HCT116 (cell line): ENCODE measurements at regions not wholly inside any gene's neighbourhood (a gene's known extent, or its start where the extent isn't known, plus 50 kb on each side); places are given as distances from the start of the nearest gene placed in this dataset.

Experiments
- ATAC-seq: fragments of 200-7000 bp; cut with Tn5 transposase; 2 replicates; pipeline ENCODE4 v1.9.1; 2020; ENCODE audit warnings: mild to moderate bottlenecking, moderate library complexity
- BruUV-seq: library from RNA; stranded (reverse); fragments of 400-500 nt; replicated peaks from 2 replicates; lab custom pipeline; 2021; lab: Mats Ljungman, UMichigan
- CTCF ChIA-PET: fragments of 300-600 bp; sonication (Branson Sonifier 250); formaldehyde crosslinking; loops from one replicate; lab custom pipeline; 2021; ENCODE audit warnings: antibody characterized with exemption; lab: Charles Lee
- POLR2A ChIA-PET: fragments of 300-600, 350-600 bp; sonication (Branson Sonifier 250); formaldehyde crosslinking; loops from one replicate; lab custom pipeline; 2021; ENCODE audit warnings: antibody characterized with exemption; lab: Charles Lee
- RAD21 ChIA-PET, 2 experiments: fragments of 300-600 bp; sonication (Branson Sonifier 250); formaldehyde crosslinking; loops; one replicate each; lab custom pipeline; 2023; ENCODE audit warnings: low total read pairs in 2 of 2; ENCODE audit not compliant: uncharacterized antibody in 2 of 2, unreplicated experiment in 2 of 2, low non-redundant PET in 1 of 2; lab: Charles Lee
- DNase-seq: peaks from one replicate; pipeline ENCODE4 v3.0.0-alpha.2; 2010; ENCODE audit warnings: low read depth, low spot score
- H2AFZ ChIP-seq: fragments of 200-600 bp; shearing (Covaris generic), sonication (generic); 2 replicates; pipeline ENCODE4 v1.6.1; 2017; ENCODE audit warnings: low read depth, mixed run types, mixed read lengths, antibody characterized with exemption, low read length; ENCODE audit not compliant: poor library complexity, severe bottlenecking
- H3K27ac ChIP-seq: 2 replicates; pipeline ENCODE4 v1.5.1; 2012; ENCODE audit warnings: low read depth, low read length
- H3K27me3 ChIP-seq: fragments of 200-600 bp; sonication (generic); 2 replicates; pipeline ENCODE4 v1.6.1; 2016; ENCODE audit warnings: mixed run types, low read length, mixed read lengths; ENCODE audit not compliant: insufficient read depth
- H3K36me3 ChIP-seq, 2 experiments: fragments of 200-500 bp in 1 of 2; fragments of 200-600 bp in 1 of 2; sonication (Bioruptor generic) in 1 of 2; sonication (generic) in 1 of 2; 2 replicates each; pipeline versions ENCODE4 v1.5.1 to v1.6.1; 2014 to 2016; ENCODE audit warnings: low read length in 2 of 2, inconsistent platforms in 1 of 2, mixed read lengths in 1 of 2, mixed run types in 1 of 2; ENCODE audit not compliant: insufficient read depth in 2 of 2, control insufficient read depth in 1 of 2
- H3K4me1 ChIP-seq, 2 experiments: fragments of 200-600 bp in 1 of 2; sonication (generic) in 1 of 2; 2 replicates each; pipeline versions ENCODE4 v1.5.1 to v1.6.1; 2012 to 2017; ENCODE audit warnings: low read length in 2 of 2, inconsistent platforms in 1 of 2, mild to moderate bottlenecking in 1 of 2, mixed read lengths in 1 of 2, mixed run types in 1 of 2, moderate library complexity in 1 of 2; ENCODE audit not compliant: insufficient read depth in 2 of 2, control insufficient read depth in 1 of 2
- H3K4me2 ChIP-seq: fragments of 200-600 bp; sonication (generic); 2 replicates; pipeline ENCODE4 v1.6.1; 2017; ENCODE audit warnings: mixed run types, low read length, mixed read lengths
- H3K4me3 ChIP-seq, 2 experiments: fragments of 200-600 bp in 1 of 2; sonication (generic) in 1 of 2; replicated peaks in 1 of 2; 2 replicates each; pipeline ENCODE4 v1.5.1; 2011 to 2016; ENCODE audit warnings: low read length in 2 of 2, control low read depth in 1 of 2, low read depth in 1 of 2, mild to moderate bottlenecking in 1 of 2, mixed read lengths in 1 of 2, mixed run types in 1 of 2
- H3K79me2 ChIP-seq: fragments of 200-600 bp; sonication (generic); 2 replicates; pipeline ENCODE4 v1.6.1; 2017; ENCODE audit warnings: mild to moderate bottlenecking, mixed run types, low read length, moderate library complexity, mixed read lengths; ENCODE audit not compliant: insufficient read depth
- H3K9ac ChIP-seq: fragments of 200-600 bp; sonication (generic); 2 replicates; pipeline ENCODE4 v1.6.1; 2016; ENCODE audit warnings: low read length, mixed read lengths
- H3K9me2 ChIP-seq: fragments of 200-600 bp; sonication (generic), shearing (Covaris generic); 2 replicates; pipeline ENCODE4 v1.6.1; 2017; ENCODE audit warnings: mixed run types, mild to moderate bottlenecking, moderate library complexity; ENCODE audit not compliant: insufficient read depth
- H3K9me3 ChIP-seq, 2 experiments: fragments of 200-500 bp in 1 of 2; fragments of 200-600 bp in 1 of 2; sonication (Bioruptor generic) in 1 of 2; sonication (generic) in 1 of 2; 2 replicates each; pipeline ENCODE4 v1.6.1; 2014 to 2017; ENCODE audit warnings: low read length in 2 of 2, mixed read lengths in 2 of 2, inconsistent platforms in 1 of 2, low read depth in 1 of 2, mild to moderate bottlenecking in 1 of 2, mixed run types in 1 of 2, moderate library complexity in 1 of 2; ENCODE audit not compliant: control insufficient read depth in 1 of 2, insufficient read depth in 1 of 2
- H4K20me1 ChIP-seq: fragments of 200-600 bp; sonication (generic), shearing (Covaris generic); 2 replicates; pipeline ENCODE4 v1.6.1; 2017; ENCODE audit warnings: mixed run types, mild to moderate bottlenecking, moderate library complexity; ENCODE audit not compliant: insufficient read depth
- CEBPB ChIP-seq: IDR thresholded peaks from 2 replicates; pipeline ENCODE4 v1.6.1; 2012; ENCODE audit warnings: low read depth
- CTCF ChIP-seq, 3 experiments: fragments of 200-600 bp in 1 of 3; sonication (generic) in 1 of 3; IDR thresholded peaks in 2 of 3; conservative IDR thresholded peaks in 1 of 3; 2 replicates each; pipeline ENCODE4 v1.5.1; 2012 to 2017; ENCODE audit warnings: low read depth in 2 of 3, low read length in 2 of 3, antibody characterized with exemption in 1 of 3, borderline replicate concordance in 1 of 3, control low read depth in 1 of 3, mild to moderate bottlenecking in 1 of 3, mixed read lengths in 1 of 3, mixed run types in 1 of 3, moderate library complexity in 1 of 3; ENCODE audit not compliant: insufficient read depth in 1 of 3
- EZH2 ChIP-seq: fragments of 200-600 bp; sonication (generic); IDR thresholded peaks from 2 replicates; pipeline ENCODE4 v1.6.1; 2017; ENCODE audit warnings: antibody characterized with exemption, mixed run types
- EZH2phosphoT487 ChIP-seq: fragments of 200-600 bp; IDR thresholded peaks from 2 replicates; pipeline ENCODE4 v1.6.1; 2018; ENCODE audit warnings: antibody characterized with exemption, borderline replicate concordance
- MAX ChIP-seq: IDR thresholded peaks from 2 replicates; pipeline ENCODE4 v1.6.1; 2012
- POLR2AphosphoS5 ChIP-seq: IDR thresholded peaks from 2 replicates; pipeline ENCODE4 v1.6.1; 2011; ENCODE audit warnings: mild to moderate bottlenecking, low read depth, low read length, moderate library complexity
- RAD21 ChIP-seq: IDR thresholded peaks from 2 replicates; pipeline ENCODE4 v1.6.1; 2012; ENCODE audit warnings: low read depth, mild to moderate bottlenecking
- SIN3A ChIP-seq: IDR thresholded peaks from 2 replicates; pipeline ENCODE4 v1.6.1; 2012; ENCODE audit warnings: low read depth
- SP1 ChIP-seq: IDR thresholded peaks from 2 replicates; pipeline ENCODE4 v1.6.1; 2012; ENCODE audit warnings: low read depth
- YY1 ChIP-seq: IDR thresholded peaks from 2 replicates; pipeline ENCODE4 v1.6.1; 2011; ENCODE audit warnings: low read length, low read depth, moderate library complexity, mild to moderate bottlenecking; ENCODE audit not compliant: insufficient replicate concordance; ENCODE audit errors: extremely low read depth
- ZFX ChIP-seq: fragments of 450-650 bp; IDR thresholded peaks from 2 replicates; pipeline ENCODE4 v1.6.1; 2017
- ZNF274 ChIP-seq: fragments of 200-500 bp; sonication (Bioruptor generic); IDR thresholded peaks from 2 replicates; pipeline ENCODE4 v1.6.1; 2014; ENCODE audit warnings: mild to moderate bottlenecking, low read depth, low read length, inconsistent platforms
- intact Hi-C: fragments of 100-400 bp; cut with micrococcal nuclease; formaldehyde crosslinking; loops from 2 replicates; pipeline ENCODE4 v1.10.0; 2022
- TF ChIP-seq, protein P1 (sequence below): IDR thresholded peaks from 2 replicates; pipeline ENCODE4 v1.6.1; 2011; ENCODE audit warnings: mild to moderate bottlenecking, low read length, moderate library complexity; ENCODE audit not compliant: insufficient replicate concordance; ENCODE audit errors: extremely low read depth
- TF ChIP-seq, protein P2 (sequence below): IDR thresholded peaks from 2 replicates; pipeline ENCODE4 v1.6.1; 2012; ENCODE audit warnings: low read depth

DNA sequence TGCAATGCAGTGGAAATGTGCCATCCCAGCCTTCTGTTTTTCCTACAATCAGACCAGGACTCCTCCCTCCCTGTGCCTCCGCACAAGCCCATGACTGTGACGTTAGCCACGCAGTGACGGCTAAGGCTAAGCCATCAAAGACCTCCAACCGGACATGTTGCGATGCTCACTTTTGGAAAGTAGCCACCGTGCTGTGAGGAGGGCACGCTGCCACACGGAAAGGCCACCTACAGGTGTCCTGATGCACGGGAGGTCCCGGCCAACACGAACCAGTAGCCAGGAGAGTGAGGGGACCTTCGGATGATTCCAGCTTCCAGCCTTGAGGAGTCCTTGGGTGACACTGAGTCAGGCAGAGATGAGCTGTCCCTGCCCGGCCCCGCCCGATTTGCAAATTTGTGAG is 53.9 kb downstream of the FOXL1 start:
- intact Hi-C loops = no loop called here
- TF ChIP-seq EZH2 (no peak), CTCF (IDR thresholded peaks at IDR 0.05 in 2 of 3, conservative IDR thresholded peaks at IDR 0.05 in 1 of 3; ENCODE audit: borderline replicate concordance in 1 of 3, insufficient read depth in 1 of 3, low read depth in 2 of 3, low read length in 2 of 3) (no peak), CEBPB (no peak), POLR2AphosphoS5 (no peak), YY1 (no peak), EZH2phosphoT487 (no peak)

DNA sequence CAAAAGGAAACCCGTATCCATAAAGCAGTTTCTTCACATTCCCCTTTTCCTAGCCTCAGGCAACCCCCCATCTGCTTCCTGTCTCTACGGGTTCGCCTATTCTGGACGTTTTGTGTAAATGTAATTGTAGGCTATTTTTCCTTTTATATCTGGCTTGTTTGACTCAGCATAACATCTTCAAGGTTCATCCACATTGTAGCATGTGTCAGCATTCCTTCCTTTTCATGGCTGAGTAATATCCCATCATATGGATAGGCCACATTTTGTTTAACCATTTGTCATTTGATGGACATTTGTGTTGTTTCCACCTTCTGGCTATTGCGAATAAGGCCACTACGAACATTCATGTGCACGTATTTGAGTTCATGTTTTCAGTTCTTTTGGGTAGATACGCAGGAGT is 54.6 kb downstream of the FOXL1 start:
- no peaks in the 10 kb centered on the region for H3K36me3 ChIP-seq
- TF ChIP-seq ZNF274 (no peak), SP1 (no peak), SIN3A (no peak), ZFX (no peak), MAX (no peak), RAD21 (no peak)
- TF ChIP-seq, protein P1, sequence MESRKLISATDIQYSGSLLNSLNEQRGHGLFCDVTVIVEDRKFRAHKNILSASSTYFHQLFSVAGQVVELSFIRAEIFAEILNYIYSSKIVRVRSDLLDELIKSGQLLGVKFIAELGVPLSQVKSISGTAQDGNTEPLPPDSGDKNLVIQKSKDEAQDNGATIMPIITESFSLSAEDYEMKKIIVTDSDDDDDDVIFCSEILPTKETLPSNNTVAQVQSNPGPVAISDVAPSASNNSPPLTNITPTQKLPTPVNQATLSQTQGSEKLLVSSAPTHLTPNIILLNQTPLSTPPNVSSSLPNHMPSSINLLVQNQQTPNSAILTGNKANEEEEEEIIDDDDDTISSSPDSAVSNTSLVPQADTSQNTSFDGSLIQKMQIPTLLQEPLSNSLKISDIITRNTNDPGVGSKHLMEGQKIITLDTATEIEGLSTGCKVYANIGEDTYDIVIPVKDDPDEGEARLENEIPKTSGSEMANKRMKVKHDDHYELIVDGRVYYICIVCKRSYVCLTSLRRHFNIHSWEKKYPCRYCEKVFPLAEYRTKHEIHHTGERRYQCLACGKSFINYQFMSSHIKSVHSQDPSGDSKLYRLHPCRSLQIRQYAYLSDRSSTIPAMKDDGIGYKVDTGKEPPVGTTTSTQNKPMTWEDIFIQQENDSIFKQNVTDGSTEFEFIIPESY = no peak
- TF ChIP-seq, protein P2, sequence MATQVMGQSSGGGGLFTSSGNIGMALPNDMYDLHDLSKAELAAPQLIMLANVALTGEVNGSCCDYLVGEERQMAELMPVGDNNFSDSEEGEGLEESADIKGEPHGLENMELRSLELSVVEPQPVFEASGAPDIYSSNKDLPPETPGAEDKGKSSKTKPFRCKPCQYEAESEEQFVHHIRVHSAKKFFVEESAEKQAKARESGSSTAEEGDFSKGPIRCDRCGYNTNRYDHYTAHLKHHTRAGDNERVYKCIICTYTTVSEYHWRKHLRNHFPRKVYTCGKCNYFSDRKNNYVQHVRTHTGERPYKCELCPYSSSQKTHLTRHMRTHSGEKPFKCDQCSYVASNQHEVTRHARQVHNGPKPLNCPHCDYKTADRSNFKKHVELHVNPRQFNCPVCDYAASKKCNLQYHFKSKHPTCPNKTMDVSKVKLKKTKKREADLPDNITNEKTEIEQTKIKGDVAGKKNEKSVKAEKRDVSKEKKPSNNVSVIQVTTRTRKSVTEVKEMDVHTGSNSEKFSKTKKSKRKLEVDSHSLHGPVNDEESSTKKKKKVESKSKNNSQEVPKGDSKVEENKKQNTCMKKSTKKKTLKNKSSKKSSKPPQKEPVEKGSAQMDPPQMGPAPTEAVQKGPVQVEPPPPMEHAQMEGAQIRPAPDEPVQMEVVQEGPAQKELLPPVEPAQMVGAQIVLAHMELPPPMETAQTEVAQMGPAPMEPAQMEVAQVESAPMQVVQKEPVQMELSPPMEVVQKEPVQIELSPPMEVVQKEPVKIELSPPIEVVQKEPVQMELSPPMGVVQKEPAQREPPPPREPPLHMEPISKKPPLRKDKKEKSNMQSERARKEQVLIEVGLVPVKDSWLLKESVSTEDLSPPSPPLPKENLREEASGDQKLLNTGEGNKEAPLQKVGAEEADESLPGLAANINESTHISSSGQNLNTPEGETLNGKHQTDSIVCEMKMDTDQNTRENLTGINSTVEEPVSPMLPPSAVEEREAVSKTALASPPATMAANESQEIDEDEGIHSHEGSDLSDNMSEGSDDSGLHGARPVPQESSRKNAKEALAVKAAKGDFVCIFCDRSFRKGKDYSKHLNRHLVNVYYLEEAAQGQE = no peak
- ATAC-seq = no peak
- no peaks in the 10 kb centered on the region for H3K9me2 ChIP-seq
- H3K9ac ChIP-seq = no peak overlapping the region
- H3K79me2 ChIP-seq = no peaks in the 10 kb centered on the region
- POLR2A ChIA-PET = no interaction called here
- no peak overlapping the region for H3K27ac ChIP-seq
- no peaks in the 10 kb centered on the region for H3K9me3 ChIP-seq
- no peak overlapping the region for H2AFZ ChIP-seq
- intact Hi-C loops = no loop called here
- H3K4me2 ChIP-seq = no peak overlapping the region
- RAD21 ChIA-PET = no interaction called here
- H4K20me1 ChIP-seq = no peaks in the 10 kb centered on the region
- CTCF ChIA-PET = no interaction called here
- no peak for DNase-seq
- peaks cover 0 to 17% of the 10 kb centered on the region in 2 experiments; a peak in 1 of 4 replicates for H3K4me1 ChIP-seq
- no TSS peak for BruUV-seq
- no peaks in the 10 kb centered on the region for H3K27me3 ChIP-seq
- H3K4me3 ChIP-seq = no peak overlapping the region

More for the DNA sequence above, 53.9 kb downstream of the FOXL1 start:
- H3K4me1 ChIP-seq = peaks cover 0 to 19% of the 10 kb centered on the region in 2 experiments; a peak in 1 of 4 replicates
- RAD21 ChIA-PET = no interaction called here
- H3K27me3 ChIP-seq = no peaks in the 10 kb centered on the region
- ATAC-seq = no peak
- H3K9me3 ChIP-seq = no peaks in the 10 kb centered on the region
- BruUV-seq = no TSS peak
- POLR2A ChIA-PET = no interaction called here
- no peak overlapping the region for H3K27ac ChIP-seq
- no peak for DNase-seq
- H3K4me2 ChIP-seq = no peak overlapping the region
- H3K79me2 ChIP-seq = no peaks in the 10 kb centered on the region
- CTCF ChIA-PET = no interaction called here
- H3K9ac ChIP-seq = no peak overlapping the region
- no peak overlapping the region for H3K4me3 ChIP-seq
- H4K20me1 ChIP-seq = no peaks in the 10 kb centered on the region
- H3K36me3 ChIP-seq = no peaks in the 10 kb centered on the region
- no peaks in the 10 kb centered on the region for H3K9me2 ChIP-seq
- H2AFZ ChIP-seq = no peak overlapping the region
